Effector memory CD4-positive, alpha-beta T cell (primary cell): ENCODE measurements at regions not wholly inside any gene's neighbourhood (a gene's known extent, or its start where the extent isn't known, plus 50 kb on each side); places are given as distances from the start of the nearest gene placed in this dataset.

Source experiments
- DNase-seq, 3 donors: peaks; one replicate each; pipeline ENCODE4 v3.0.0-alpha.2; 2020
- H3K27ac ChIP-seq: 2 replicates; pipeline ENCODE4 v1.7.0; 2013; ENCODE audit warnings: mild to moderate bottlenecking, low read length, moderate library complexity; ENCODE audit not compliant: insufficient read depth, poor library complexity, severe bottlenecking
- H3K27me3 ChIP-seq: replicated peaks from 2 replicates; pipeline ENCODE4 v1.7.0; 2013; ENCODE audit warnings: mild to moderate bottlenecking, low read length; ENCODE audit not compliant: insufficient read depth, control insufficient read depth, poor library complexity, severe bottlenecking
- H3K36me3 ChIP-seq: 2 replicates; pipeline ENCODE4 v1.7.0; 2013; ENCODE audit warnings: mild to moderate bottlenecking, low read length, moderate library complexity; ENCODE audit not compliant: control insufficient read depth, insufficient read depth
- H3K4me1 ChIP-seq: 2 replicates; pipeline ENCODE4 v1.7.0; 2013; ENCODE audit warnings: low read length, mild to moderate bottlenecking; ENCODE audit not compliant: control insufficient read depth, insufficient read depth, poor library complexity, severe bottlenecking
- H3K4me3 ChIP-seq: 2 replicates; pipeline ENCODE4 v1.7.0; 2013; ENCODE audit warnings: low read length, low read depth, mild to moderate bottlenecking; ENCODE audit not compliant: insufficient read depth, poor library complexity, severe bottlenecking
- H3K9me3 ChIP-seq: 2 replicates; pipeline ENCODE4 v1.7.0; 2013; ENCODE audit warnings: mild to moderate bottlenecking, low read length, moderate library complexity; ENCODE audit not compliant: control insufficient read depth

DNA sequence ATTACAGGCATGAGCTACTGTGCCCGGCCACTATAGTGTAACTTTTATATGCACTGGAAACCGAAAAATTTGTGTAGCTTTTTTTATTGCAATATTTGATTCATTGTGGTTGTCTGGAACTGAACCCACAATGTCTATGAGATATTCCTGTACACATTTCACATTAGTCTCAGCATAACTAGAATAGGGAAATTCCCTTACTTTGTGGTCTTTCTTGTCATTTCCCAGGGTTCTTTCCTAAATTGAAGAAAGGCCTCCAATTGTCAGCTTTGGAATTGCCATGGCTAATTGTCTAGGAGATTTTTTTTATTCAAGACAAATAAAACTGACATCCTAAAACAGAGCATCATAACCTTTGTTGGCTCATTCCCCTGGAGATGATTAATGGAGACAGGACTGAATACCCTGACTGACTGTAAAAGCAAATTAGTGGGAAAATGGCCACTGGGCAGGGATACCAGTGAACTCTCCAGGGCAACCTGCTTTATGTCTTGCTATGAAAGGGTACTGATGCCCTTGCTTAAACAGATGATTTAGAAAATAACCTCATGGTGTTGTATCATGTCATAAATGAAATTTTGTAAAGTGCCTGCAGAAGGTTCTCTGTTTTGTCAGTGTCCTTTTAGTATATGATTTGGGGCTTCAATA is 576.9 kb downstream of the RFPL4B start:
- DNase-seq = no peak
- no peak overlapping the region for H3K4me3 ChIP-seq
- H3K27ac ChIP-seq = no peak overlapping the region
- no peaks in the 10 kb centered on the region for H3K9me3 ChIP-seq
- no peaks in the 10 kb centered on the region for H3K36me3 ChIP-seq
- no peaks in the 10 kb centered on the region for H3K4me1 ChIP-seq
- H3K27me3 ChIP-seq = no peaks in the 10 kb centered on the region

DNA sequence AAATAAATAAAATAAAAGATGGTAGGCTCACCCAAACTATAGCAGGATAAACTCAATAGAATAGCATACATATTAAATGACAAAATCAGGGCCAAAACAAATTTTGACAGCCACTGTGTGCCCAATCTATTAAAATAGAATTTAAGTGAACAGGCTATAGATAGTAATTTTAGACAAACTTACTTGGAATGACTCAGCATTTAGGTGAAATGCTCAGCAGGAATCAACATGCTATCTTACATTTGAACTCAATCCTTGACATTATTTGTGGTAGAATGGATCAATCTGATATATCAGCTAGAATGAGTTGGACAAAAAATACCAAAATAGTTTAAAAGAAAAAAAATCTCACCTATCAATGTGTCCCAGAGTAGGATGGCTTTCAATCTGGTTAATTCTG is 578.6 kb downstream of the RFPL4B start:
- Histone ChIP-seq H3K9me3 (no peaks in the 10 kb centered on the region), H3K27ac (no peak overlapping the region), H3K4me1 (no peaks in the 10 kb centered on the region), H3K4me3 (no peak overlapping the region), H3K36me3 (no peaks in the 10 kb centered on the region), H3K27me3 (no peaks in the 10 kb centered on the region)
- DNase-seq = no peak

GRCh38 chr6:112927641-112928320 is 580.7 kb downstream of the RFPL4B start:
- no peak overlapping the region for H3K4me3 ChIP-seq
- no peaks in the 10 kb centered on the region for H3K4me1 ChIP-seq
- H3K9me3 ChIP-seq = no peaks in the 10 kb centered on the region
- no peaks in the 10 kb centered on the region for H3K36me3 ChIP-seq
- DNase-seq = no peak
- no peak overlapping the region for H3K27ac ChIP-seq
- H3K27me3 ChIP-seq = no peaks in the 10 kb centered on the region

DNA sequence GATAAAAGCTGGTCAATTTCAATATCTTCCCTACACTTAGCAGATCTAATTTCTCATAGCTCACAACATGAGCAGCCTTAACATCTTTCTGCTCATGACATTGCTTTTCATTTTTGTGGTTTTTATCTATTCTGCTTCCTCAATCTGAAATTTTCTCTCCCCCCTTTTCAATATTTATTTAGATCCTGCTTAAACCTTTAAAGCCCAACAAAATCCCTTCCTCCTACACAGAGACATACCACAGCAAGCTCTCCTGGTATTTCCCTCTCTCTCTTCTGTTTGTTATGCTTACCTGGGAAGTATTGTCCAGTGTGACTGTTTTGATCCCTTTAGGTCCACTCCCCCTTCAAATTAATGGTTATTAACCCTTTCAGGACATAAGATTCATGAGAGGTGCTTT is 582.5 kb downstream of the RFPL4B start:
- Histone ChIP-seq H3K9me3 (no peaks in the 10 kb centered on the region), H3K27ac (no peak overlapping the region), H3K4me1 (no peaks in the 10 kb centered on the region), H3K4me3 (no peak overlapping the region), H3K36me3 (no peaks in the 10 kb centered on the region), H3K27me3 (no peaks in the 10 kb centered on the region)
- DNase-seq = no peak

- no peak for DNase-seq
- Histone ChIP-seq H3K27ac (no peak overlapping the region), H3K9me3 (no peaks in the 10 kb centered on the region), H3K36me3 (no peaks in the 10 kb centered on the region), H3K4me1 (no peaks in the 10 kb centered on the region), H3K4me3 (no peak overlapping the region), H3K27me3 (no peaks in the 10 kb centered on the region)
Observed at GRCh38 chr6:112931832-112932231, 584.7 kb downstream of the RFPL4B start.

GRCh38 chr6:112933947-112934346 is 586.8 kb downstream of the RFPL4B start:
- DNase-seq = no peak
- no peaks in the 10 kb centered on the region for H3K4me1 ChIP-seq
- no peak overlapping the region for H3K4me3 ChIP-seq
- no peaks in the 10 kb centered on the region for H3K9me3 ChIP-seq
- no peaks in the 10 kb centered on the region for H3K36me3 ChIP-seq
- no peaks in the 10 kb centered on the region for H3K27me3 ChIP-seq
- no peak overlapping the region for H3K27ac ChIP-seq

DNA sequence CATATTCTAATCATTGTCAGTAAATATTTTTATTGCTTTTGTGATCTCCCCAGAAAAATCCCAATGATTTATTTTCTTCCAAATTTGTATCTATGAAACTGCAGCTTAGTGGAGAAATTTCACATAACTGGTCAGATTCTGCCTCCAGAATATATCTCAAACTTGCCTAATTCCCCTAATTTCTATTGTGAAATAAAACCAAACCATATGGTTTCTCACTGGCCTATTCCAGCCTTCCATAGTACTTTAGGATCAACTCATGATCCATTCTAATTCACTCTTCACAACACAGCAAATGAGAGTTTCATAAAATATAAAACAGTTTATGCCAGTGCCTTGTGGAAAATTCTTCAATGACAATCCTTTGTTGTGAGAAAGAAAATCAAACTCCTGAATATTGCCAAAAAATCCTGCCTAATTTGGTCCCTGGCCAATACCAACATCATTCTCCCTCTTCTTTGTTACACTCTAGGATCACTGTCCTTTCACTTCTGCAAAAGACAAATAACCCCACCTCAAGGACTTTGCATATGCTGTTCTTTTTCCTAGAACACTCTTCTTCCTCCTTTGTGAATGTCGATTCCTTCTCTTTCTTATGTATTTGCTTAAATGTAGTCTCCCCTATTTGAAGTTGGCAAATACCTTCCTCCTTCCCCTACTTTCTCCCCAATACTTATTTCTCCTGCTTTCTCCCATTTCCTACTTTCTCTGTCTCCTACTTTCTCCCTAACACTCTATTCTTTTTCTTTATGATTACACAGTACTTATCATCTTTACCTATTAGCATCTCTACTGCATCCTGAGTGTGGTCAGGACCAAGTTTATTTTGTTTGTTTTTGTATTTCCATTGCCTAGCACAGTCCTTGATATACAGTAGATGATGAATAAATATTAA is 587.5 kb downstream of the RFPL4B start:
- Histone ChIP-seq H3K36me3 (no peaks in the 10 kb centered on the region), H3K4me3 (no peak overlapping the region), H3K4me1 (no peaks in the 10 kb centered on the region), H3K27ac (no peak overlapping the region), H3K27me3 (no peaks in the 10 kb centered on the region), H3K9me3 (no peaks in the 10 kb centered on the region)
- no peak for DNase-seq

- DNase-seq = no peak
- Histone ChIP-seq H3K27me3 (no peaks in the 10 kb centered on the region), H3K27ac (no peak overlapping the region), H3K4me3 (no peak overlapping the region), H3K4me1 (no peaks in the 10 kb centered on the region), H3K36me3 (no peaks in the 10 kb centered on the region), H3K9me3 (no peaks in the 10 kb centered on the region)
Observed at GRCh38 chr6:112935402-112936078, 588.4 kb downstream of the RFPL4B start.

DNA sequence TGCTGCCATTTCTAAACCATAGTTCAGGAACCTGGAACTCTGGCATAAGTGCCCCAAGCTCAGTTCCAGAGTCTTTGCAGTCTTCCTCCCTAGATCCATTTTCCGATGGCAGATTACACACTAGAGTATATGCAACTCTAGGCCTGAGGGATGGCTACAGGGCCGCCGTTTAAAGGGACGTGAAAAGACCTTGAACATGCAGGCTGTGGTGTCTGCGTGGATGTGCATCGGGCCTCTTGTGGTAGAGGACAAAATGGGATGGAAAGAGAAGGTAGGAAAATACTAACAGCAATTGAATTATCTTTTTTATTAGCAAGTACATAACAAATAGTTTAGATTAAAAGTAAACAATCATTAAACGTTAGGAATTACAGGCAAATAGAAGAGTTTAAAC is 588.9 kb downstream of the RFPL4B start:
- no peaks in the 10 kb centered on the region for H3K27me3 ChIP-seq
- H3K4me1 ChIP-seq = no peaks in the 10 kb centered on the region
- H3K9me3 ChIP-seq = no peaks in the 10 kb centered on the region
- no peak for DNase-seq
- no peak overlapping the region for H3K27ac ChIP-seq
- H3K4me3 ChIP-seq = no peak overlapping the region
- no peaks in the 10 kb centered on the region for H3K36me3 ChIP-seq
